ENCODE measurements at regions not wholly inside any gene's neighbourhood (a gene's known extent, or its start where the extent isn't known, plus 50 kb on each side); places are given as distances from the start of the nearest gene placed in this dataset.
"Not testable (repeated sequence)": the region's sequence is repeated elsewhere in the genome, so short reads cannot be mapped to it uniquely, and the experiment has no call there.

- not testable (repeated sequence) for DNase-seq
Observed at GRCh38 chr9:42437057-42437759, 253.7 kb downstream of the SPATA31A6 start.

DNA sequence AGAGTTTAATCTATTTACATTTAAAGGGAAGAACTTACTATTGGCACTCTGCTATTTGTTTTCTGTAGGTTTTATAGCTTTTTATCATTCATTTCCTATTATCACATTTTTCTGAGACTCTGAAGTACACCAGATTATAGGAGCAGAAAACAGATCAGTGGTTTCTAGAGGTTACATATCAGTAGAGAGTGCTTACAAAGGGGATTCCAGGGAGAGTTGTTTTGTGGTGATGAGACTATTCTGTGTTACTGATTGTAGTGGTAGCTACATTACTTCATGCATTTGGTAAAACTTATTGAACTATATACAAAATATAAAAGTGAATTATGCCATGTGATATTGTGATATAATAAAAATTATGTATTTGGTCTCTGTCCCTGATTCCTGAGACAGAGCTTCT is 259.2 kb downstream of the SPATA31A6 start:
- DNase-seq = not testable (repeated sequence)

DNA sequence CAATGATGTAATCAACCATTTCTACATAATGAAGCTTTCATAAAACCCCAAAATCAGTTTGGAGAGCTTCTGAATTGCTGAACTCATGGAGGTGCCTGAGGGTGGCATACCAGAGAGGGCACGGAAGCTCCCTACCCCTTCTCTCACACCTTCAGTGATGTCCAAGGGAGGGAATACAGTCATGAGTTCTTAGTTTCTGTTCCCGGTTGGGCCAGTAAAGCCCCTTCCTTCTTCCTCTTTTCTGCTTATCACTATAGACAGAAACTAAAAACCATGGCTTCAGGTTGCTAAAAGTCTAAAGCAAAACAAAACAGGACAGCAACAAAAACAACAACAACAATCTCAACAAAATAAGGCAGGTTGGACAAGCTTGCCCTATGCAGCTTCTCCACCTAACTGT is 260.0 kb downstream of the SPATA31A6 start:
- peak in 1 of 2 donors; percentile 13 for DNase-seq

DNA sequence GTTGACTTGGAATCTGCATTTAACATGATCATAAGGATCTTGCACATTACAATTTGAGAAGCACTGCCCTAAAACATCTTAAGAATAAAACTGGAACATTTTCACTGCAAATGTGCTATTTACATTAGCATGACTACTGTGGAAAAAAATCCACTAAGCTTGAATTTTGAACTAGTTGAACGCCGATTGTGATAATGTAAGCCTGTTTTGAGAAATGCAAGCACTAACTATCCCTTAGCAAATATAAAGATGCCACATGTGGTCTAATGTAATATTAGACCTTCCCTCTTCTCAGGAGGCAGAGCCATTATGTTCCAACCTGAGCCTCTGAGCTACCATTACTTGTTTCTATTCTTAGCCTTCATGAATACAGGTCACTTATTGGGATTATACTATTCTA is 278.0 kb downstream of the SPATA31A6 start:
- not testable (repeated sequence) for DNase-seq

- DNase-seq = not testable (repeated sequence)
Observed at GRCh38 chr9:42461863-42462262, 278.4 kb downstream of the SPATA31A6 start.

- DNase-seq = not testable (repeated sequence)
Observed at GRCh38 chr9:42463981-42464380, 280.5 kb downstream of the SPATA31A6 start.

GRCh38 chr9:42470577-42470976 is 287.1 kb downstream of the SPATA31A6 start:
- not testable (repeated sequence) for DNase-seq

DNA sequence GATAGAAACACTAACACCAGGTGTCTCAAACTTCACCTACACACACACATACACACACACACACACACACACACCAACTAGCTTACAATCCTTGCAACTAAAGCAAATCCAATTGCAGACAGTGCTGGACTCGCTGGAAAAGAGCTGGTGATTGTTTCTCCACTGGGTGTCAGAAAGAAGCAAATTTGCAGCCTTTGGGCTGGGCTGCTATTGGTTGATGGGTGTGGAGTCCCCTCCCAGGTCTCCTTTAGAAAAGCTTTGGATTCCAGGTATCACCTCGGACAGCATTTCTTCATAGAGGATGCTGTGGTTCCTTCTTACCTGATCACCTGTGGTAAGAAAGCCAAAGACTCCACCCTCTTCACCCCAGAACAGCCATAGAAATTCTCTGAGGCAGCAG is 307.5 kb downstream of the SPATA31A6 start:
- DNase-seq = not testable (repeated sequence)

DNA sequence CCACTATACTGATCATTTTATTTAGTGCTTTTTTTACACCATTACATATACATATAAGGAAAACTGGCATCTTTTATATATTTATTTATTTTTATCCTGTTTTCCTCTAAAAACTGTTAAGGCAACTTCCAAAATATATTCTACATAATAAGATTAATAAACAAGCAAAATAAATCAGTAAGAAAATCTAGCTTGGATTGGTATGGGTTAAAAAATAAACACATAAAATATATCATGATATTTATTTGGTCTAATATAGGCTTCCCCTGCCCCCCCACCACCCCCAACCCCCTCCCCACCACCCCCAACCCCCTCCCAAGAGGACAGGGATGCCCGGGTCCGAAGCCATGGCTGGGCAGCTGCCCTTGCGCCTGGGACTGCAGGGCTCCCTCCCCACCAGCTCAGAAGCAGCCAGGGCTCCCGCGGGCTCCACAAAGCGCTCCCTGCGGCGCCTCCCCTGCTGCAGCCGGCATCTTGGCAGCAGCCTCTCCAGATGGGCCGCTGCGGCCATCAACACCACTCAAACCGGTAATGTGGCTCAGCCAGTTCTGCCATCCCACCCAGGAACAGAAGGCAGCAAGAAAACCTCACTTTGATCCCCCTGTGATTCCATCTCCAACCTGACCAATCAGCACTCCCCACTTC is 319.3 kb downstream of the SPATA31A6 start:
- not testable (repeated sequence) for DNase-seq

DNA sequence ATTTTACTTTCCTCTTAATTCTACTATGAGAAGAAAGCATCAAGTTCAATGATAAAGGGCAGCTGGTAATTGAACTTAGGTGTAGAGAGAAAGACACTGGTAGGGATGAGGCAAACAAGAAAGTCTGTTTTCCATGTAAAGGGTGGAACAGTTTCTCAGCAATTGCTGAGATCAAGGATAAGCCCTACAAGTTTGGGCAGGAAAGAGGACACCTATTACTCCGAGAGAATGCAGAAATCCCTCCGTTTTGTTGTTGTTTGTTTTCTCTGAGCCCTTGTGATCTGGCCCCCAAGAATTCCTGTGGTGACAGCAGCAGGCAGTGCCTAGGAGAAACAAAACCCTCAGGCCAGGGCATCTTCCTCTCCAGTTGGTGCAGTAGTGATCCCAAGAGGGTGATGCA is 324.7 kb downstream of the SPATA31A6 start:
- DNase-seq = not testable (repeated sequence)

GRCh38 chr9:42513535-42513934 is 330.1 kb downstream of the SPATA31A6 start:
- DNase-seq = not testable (repeated sequence)

DNA sequence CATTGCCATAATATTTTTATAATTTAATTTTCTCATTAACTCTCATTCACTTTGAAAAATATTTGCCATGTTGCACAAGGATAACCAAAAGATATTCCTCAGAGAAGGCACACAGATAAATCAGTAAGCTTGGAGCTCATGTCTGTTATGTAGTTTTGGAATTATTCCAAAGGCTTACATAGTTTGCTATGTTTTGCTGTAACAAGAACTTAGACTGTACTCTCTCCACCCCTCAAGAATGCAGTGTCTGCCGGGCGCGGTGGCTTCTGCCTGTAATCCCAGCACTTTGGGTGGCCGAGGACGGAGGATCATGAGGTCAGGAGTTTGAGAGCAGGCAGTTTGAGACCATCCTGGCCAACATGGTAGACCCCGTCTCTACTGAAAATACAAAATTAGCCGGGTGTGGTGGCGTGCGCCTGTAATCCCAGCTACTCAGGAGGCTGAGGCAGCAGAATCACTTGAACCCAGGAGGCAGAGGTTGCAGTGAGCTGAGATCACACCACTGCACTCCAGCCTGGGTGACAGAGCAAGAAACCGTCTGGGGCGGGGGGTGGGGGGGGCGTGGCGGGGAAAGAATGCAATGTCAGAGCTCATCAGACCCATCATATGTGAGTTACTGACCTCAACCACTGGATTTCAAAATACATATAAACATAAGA is 351.0 kb downstream of the SPATA31A6 start:
- DNase-seq = not testable (repeated sequence)

GRCh38 chr9:42534984-42535325 is 351.5 kb downstream of the SPATA31A6 start:
- not testable (repeated sequence) for DNase-seq

GRCh38 chr9:42550789-42551357 is 367.4 kb downstream of the SPATA31A6 start:
- DNase-seq = not testable (repeated sequence)

DNA sequence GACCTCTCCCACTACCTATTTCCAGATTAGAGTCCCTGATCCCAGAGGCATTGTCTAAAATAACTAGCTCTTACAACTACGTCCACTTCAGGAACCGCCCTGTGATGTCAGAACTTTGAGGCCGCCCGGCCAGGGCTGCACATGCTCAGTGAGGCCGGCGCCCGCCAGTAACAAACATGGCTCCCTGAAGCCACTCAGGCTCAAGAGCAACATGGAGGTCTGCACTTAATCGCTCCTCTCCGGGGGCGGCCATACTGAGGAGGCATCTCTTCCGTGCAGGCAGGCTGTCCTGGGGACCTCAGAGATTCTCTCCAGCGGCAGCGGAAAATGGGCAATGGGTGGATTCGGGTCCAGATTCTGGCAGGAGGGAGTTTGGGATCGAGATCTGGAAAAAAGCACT is 385.1 kb downstream of the SPATA31A6 start:
- not testable (repeated sequence) for DNase-seq

DNA sequence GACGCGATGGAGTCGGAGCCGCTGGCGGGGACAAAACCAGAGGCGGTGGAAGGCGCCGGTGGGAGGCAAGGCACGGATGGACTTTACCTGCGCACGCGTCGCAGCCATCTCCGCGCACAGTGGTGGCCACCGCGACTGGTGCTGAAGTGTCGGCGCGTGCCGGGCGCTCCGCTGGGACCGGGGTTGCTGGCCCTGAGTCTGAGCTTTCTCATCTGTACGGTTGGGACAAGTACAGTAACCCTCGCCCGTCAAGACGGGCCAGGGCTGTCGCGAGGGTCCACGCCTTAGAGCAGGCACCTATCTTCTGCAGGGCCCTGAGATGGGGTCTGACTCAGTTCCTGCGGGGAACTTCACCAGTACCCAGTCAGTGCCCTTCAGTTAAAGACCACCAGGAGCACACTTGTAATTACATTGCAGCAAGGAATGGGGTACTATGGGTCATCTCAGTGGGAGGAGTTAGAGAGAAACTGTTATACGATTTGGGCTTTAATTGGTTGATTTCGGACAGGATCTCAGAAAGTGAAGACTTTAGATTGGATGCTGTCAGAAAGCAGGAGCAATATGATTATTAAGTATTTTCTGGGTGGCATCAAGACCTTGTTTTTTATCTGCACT is 385.6 kb downstream of the SPATA31A6 start:
- not testable (repeated sequence) for DNase-seq

DNA sequence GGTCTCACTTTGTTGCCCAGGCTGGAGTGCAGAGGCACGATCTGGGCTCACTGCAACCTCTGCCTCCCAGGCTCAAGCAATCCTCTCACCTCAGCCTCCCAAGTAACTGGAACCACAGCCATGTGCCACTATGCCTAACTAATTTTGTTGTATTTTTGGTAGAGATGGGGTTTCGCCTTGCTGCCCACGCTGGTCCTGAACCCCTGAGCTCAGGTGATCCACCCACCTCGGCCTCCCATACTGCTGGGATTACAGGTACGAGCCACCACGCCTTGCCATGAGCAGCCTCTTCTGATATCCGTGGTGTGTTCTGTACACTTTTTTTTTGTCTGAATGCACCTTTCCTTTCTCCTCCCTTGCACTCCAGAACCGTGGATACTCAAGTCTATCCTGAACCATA is 394.4 kb downstream of the SPATA31A6 start:
- not testable (repeated sequence) for DNase-seq

Measured in inflammatory macrophage treated with lipopolysaccharide for 1 hour (primary cell).